ENCODE measurements at regions not wholly inside any gene's neighbourhood (a gene's known extent, or its start where the extent isn't known, plus 50 kb on each side); places are given as distances from the start of the nearest gene placed in this dataset.

DNA sequence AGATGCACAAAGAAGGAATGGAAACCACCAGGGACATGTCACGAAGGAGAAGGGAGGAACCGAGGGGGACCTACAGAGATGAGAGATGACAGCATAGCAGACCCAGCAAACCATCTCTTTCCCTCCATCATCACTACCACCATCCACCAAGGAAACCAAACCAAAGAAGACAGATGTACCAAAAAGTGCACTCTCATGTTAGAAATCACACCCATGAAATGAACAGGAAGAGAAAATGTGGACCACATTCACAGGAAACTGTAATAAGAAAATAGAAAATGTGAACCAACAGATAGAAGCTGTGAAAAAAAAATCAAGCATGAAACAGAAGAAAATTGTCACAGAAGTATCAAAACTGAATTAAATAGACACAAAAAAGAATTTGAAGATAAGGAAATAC is 672.7 kb downstream of the QKI start:
- no peak for TF ChIP-seq POLR2AphosphoS5 (IDR thresholded peaks at IDR 0.05)
- TF ChIP-seq POLR2A (IDR thresholded peaks at IDR 0.05): no peak
- TF ChIP-seq, protein P1, sequence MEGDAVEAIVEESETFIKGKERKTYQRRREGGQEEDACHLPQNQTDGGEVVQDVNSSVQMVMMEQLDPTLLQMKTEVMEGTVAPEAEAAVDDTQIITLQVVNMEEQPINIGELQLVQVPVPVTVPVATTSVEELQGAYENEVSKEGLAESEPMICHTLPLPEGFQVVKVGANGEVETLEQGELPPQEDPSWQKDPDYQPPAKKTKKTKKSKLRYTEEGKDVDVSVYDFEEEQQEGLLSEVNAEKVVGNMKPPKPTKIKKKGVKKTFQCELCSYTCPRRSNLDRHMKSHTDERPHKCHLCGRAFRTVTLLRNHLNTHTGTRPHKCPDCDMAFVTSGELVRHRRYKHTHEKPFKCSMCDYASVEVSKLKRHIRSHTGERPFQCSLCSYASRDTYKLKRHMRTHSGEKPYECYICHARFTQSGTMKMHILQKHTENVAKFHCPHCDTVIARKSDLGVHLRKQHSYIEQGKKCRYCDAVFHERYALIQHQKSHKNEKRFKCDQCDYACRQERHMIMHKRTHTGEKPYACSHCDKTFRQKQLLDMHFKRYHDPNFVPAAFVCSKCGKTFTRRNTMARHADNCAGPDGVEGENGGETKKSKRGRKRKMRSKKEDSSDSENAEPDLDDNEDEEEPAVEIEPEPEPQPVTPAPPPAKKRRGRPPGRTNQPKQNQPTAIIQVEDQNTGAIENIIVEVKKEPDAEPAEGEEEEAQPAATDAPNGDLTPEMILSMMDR (IDR thresholded peaks at IDR 0.05): no peak
- Histone ChIP-seq H3K27ac (no peak overlapping the region), H3K36me3 (no peaks in the 10 kb centered on the region), H3K9me3 (no peaks in the 10 kb centered on the region), H3K4me3 (no peak overlapping the region), H3K4me1 (replicated peaks) (no peaks in the 10 kb centered on the region), H3K27me3 (replicated peaks; ENCODE audit: insufficient read depth) (no peaks in the 10 kb centered on the region)
- no peak for DNase-seq (ENCODE audit: low spot score)
- 100% methylated on average over 2 of the region's 2 CpGs for WGBS
- intact Hi-C loops (cut with DNase I): no loop called here

DNA sequence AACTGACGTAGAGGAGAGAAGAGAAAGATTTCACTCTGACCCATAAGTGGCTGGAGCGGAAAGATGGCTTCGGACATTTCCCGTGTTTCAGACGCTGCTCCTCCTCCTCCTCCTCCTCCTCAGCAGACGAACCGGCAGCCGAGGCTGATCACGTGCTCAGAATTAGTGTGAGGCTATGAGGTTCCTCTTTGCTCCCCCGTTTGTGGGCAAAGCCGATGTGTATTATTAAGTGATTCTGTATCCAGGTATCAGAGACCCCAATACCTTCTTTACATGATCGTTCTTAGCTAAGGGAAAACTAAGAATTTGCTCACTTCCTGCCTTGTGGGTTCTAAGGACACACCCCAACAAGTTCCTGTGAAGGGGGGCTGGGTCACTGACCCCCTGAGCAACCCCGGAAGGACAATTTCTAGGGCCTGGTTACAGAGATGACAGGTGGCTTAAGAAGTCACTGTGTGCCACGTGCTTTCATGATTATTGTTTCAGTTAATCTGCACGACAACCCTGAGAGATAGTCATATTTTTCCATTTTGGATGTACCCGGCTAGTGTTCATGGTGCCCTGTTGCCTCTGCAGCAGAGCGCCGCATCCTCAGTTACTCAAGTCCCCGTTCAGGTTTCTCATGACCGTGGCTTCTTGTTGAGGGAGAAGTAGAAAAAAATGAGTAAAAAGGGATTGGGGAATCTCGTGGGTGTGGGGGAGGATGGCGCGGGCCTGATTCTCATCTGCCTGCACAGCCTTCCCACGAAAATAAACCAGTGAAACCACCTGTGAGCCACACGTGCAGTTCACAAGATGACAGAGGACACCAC is 671.8 kb downstream of the QKI start:
- no peak overlapping the region for H3K27ac ChIP-seq
- no peaks in the 10 kb centered on the region for H3K27me3 ChIP-seq (replicated peaks; ENCODE audit: insufficient read depth)
- no peak for DNase-seq (ENCODE audit: low spot score)
- TF ChIP-seq, protein P1 (IDR thresholded peaks at IDR 0.05): no peak
- no peak for TF ChIP-seq POLR2AphosphoS5 (IDR thresholded peaks at IDR 0.05)
- no peak for TF ChIP-seq POLR2A (IDR thresholded peaks at IDR 0.05)
- H3K36me3 ChIP-seq: no peaks in the 10 kb centered on the region
- H3K9me3 ChIP-seq: no peaks in the 10 kb centered on the region
- H3K4me3 ChIP-seq: no peak overlapping the region
- WGBS: 84% methylated on average over 25 of the region's 25 CpGs
- intact Hi-C loops (cut with DNase I): no loop called here
- no peaks in the 10 kb centered on the region for H3K4me1 ChIP-seq (replicated peaks)

DNA sequence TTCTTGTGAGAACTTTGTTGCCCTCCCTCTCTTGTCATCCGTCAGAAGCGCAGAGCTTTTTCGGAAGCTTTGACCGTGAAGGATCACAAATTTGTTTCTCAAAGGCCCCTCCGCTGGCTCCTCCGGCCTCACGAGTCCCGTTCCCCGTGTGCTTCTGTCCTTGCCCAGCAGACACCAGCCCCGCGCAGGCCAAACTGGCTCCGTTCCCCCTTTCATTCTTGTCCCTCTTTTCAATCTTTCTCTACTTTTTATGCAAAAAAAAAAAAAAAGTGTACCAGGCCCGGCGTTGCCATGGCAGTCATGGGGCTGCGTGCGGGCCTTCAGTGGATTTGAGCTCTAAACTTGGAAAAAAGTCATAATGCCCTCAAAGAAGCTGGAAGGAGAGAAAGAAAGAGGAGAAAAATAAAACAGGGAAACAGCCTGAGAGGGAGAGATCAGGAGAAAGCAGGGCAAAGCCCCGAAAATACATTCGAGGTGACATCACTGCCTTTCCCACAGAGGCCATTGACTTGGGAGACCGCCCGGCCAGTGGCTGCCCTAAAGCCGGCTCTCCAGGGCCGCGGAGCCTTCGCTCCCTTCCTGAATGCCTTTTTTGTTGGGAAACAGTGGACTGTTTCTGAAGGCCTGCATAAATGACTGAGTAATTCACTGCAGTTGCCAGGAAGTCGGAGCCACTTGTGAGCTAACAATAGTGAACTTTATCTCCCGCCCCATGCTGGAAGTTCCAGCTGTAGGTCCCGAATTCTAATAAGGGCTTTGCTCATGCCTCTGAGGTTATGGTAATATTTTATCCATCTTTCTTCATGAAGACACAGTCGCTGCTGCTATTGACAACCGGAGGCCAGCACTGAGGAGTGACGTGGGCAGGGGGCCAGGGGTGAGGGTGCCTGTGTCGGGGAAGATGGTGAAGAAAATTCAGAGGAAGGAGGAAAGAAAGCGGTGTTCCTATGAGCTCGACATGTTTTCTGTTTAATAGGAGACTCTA is 670.9 kb downstream of the QKI start:
- 77% methylated on average over 33 of the region's 33 CpGs for WGBS
- no peak for TF ChIP-seq POLR2A (IDR thresholded peaks at IDR 0.05)
- TF ChIP-seq POLR2AphosphoS5 (IDR thresholded peaks at IDR 0.05): no peak
- TF ChIP-seq, protein P1 (IDR thresholded peaks at IDR 0.05): no peak
- Histone ChIP-seq H3K9me3 (no peaks in the 10 kb centered on the region), H3K4me3 (no peak overlapping the region), H3K27me3 (replicated peaks; ENCODE audit: insufficient read depth) (no peaks in the 10 kb centered on the region), H3K36me3 (no peaks in the 10 kb centered on the region), H3K4me1 (replicated peaks) (no peaks in the 10 kb centered on the region), H3K27ac (no peak overlapping the region)
- intact Hi-C loops (cut with DNase I): no loop called here
- no peak for DNase-seq (ENCODE audit: low spot score)

DNA sequence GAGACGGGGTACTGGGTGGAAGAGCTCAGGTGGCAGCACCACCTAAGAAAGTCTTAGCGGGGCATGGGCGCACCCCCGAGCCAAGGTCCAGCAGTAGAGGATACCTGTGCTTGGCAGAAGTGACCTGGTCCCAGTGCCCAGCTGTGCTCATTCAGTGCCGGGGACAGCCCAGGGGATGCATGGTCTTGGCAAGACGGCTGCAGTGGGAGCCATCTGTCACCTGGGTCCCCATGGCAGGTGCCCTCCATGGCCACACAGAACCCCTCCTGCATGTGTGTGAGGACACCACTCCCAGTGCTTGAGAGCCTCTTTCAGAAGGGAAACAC is 664.7 kb downstream of the QKI start:
- no peak overlapping the region for H3K4me3 ChIP-seq
- H3K27ac ChIP-seq: no peak overlapping the region
- H3K27me3 ChIP-seq (replicated peaks; ENCODE audit: insufficient read depth): no peaks in the 10 kb centered on the region
- TF ChIP-seq, protein P1 (IDR thresholded peaks at IDR 0.05): no peak
- TF ChIP-seq POLR2AphosphoS5 (IDR thresholded peaks at IDR 0.05): no peak
- no peak for TF ChIP-seq POLR2A (IDR thresholded peaks at IDR 0.05)
- WGBS: 95% methylated on average over 6 of the region's 6 CpGs
- H3K4me1 ChIP-seq (replicated peaks): no peaks in the 10 kb centered on the region
- H3K9me3 ChIP-seq: no peaks in the 10 kb centered on the region
- no peak for DNase-seq (ENCODE audit: low spot score)
- intact Hi-C loops (cut with DNase I): no loop called here
- no peaks in the 10 kb centered on the region for H3K36me3 ChIP-seq
